ENCODE measurements at regions not wholly inside any gene's neighbourhood (a gene's known extent, or its start where the extent isn't known, plus 50 kb on each side); places are given as distances from the start of the nearest gene placed in this dataset.

DNA sequence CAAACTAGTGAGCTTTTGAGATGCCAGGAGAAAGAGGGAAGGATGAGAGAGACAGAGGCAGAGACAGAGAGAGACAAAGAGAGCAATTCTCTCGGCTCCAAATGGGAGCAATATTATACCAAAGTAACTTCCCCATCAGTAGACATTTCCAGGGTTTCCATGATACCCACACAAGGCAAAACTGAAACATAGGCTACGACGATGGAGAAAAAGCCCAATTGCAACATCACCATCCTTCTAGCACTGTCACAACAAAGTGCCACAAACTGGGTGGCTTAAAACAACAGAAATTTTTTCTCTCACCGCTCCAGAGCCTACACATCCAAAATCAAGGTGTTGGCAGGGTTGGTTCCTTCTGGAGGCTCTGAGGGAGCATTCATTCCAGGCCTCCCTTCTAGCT, 81.4 kb downstream of the KCTD12 start:
- H3K27ac Mint-ChIP-seq = no peak overlapping the region
- H3K27me3 Mint-ChIP-seq = no peaks in the 10 kb centered on the region
- H3K36me3 Mint-ChIP-seq = no peaks in the 10 kb centered on the region
- no peaks in the 10 kb centered on the region for H3K4me1 Mint-ChIP-seq
- ATAC-seq = no peak
- H3K4me3 Mint-ChIP-seq = no peak overlapping the region
- peaks cover 4% of the 10 kb centered on the region for H3K9me3 Mint-ChIP-seq

DNA sequence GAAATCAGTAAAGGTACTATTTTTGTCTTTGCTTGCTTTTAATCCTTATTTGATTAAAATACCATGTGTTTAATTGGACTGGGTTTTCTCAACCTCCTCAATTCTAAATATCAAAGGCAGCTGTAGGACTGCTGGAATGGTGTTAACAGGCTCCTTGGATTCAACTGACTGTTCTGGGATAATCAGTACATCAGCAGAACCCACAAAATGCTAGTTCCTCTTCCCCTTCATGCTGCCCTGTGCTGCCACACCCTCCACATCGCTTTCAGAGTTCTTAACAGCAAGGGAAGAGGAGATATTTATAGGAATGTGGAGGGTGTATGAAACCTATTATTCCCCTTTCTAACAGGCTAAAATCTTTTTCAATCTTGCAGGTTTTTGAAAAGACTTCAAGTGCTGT, 82.4 kb downstream of the KCTD12 start:
- Mint-ChIP-seq H3K27me3 (no peaks in the 10 kb centered on the region), H3K4me3 (no peak overlapping the region), H3K9me3 (no peaks in the 10 kb centered on the region), H3K4me1 (no peaks in the 10 kb centered on the region), H3K27ac (no peak overlapping the region), H3K36me3 (no peaks in the 10 kb centered on the region)
- no peak for ATAC-seq

DNA sequence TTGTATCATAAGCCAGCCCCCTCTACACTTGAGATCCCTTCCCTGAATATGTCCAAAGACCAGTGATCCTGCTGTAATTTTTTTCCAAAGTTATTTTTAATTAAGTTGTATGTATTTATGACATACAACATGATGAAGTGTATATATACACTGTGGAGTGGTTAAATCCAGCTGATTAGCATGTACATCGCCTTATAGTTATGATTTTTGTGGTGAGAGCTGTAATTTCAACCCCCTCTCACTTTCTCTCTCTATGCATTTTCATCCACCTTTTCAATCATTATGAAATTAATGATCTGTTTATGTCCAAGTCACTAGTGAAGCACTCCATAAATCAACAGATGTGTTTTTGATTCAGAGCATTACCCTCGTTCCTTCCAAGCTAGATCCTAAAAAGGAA, 85.3 kb downstream of the KCTD12 start:
- peaks cover 6% of the 10 kb centered on the region for H3K27me3 Mint-ChIP-seq
- no peaks in the 10 kb centered on the region for H3K36me3 Mint-ChIP-seq
- no peaks in the 10 kb centered on the region for H3K9me3 Mint-ChIP-seq
- ATAC-seq = no peak
- no peaks in the 10 kb centered on the region for H3K4me1 Mint-ChIP-seq
- no peak overlapping the region for H3K4me3 Mint-ChIP-seq
- no peak overlapping the region for H3K27ac Mint-ChIP-seq

DNA sequence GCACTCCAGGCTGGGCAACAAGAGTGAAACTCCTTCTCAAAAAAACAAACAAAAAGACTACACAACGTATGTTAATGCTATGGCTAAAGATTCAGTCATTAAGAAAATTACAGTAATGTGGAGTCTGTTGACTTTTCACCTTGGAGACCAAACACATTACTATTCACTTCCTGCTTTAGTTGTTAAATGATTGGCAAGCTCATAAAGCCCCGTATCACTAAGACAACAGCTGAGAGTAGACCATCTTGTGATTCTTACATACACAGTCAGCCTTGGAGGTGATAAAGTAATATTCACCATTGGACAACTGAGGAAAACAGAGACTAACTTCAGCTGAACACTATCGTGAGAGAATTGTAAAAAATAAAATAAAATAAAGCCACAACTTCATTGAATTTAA, 86.5 kb downstream of the KCTD12 start:
- no peak for ATAC-seq
- no peak overlapping the region for H3K27ac Mint-ChIP-seq
- no peaks in the 10 kb centered on the region for H3K36me3 Mint-ChIP-seq
- peaks cover 13% of the 10 kb centered on the region for H3K27me3 Mint-ChIP-seq
- no peaks in the 10 kb centered on the region for H3K9me3 Mint-ChIP-seq
- H3K4me1 Mint-ChIP-seq = no peaks in the 10 kb centered on the region
- no peak overlapping the region for H3K4me3 Mint-ChIP-seq

DNA sequence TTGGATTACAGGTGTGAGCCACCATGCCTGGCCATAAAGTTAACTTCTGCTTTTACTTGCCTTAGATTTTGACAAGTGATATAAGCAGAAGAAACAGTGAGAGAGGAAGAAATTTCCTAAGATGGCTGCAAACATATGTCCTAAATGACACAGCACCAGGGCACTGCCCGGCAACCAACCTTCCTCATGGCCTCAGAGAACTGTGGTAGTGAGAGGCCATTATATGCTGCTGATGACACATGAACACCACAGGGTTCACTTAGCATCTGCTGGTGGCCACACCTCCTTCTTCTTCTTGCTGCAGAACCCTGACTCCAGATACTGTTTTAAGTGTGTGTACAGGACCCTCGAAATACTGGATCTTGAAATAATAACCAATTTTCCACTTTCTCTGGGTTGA, 88.2 kb downstream of the KCTD12 start:
- ATAC-seq = no peak
- Mint-ChIP-seq H3K4me3 (no peak overlapping the region), H3K36me3 (no peaks in the 10 kb centered on the region)

DNA sequence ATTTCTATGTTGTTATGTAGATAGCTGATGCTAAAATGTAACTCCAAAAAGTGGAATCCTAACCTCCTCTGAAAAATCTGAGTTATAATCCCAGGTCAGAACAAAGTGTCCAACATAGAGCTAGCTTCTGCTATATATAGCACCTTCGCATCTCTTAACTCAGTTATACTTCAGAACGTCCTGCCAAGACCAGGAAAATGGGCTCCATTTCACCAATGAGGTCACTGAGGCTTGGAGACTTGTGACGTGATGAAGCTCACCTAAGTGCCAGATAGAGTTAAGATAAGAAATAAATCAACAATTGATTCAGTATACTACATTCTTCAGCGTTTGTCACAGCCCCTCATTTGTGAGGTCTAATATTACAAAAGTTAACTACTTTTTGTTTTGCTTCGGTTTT, 88.8 kb downstream of the KCTD12 start:
- Mint-ChIP-seq H3K4me3 (no peak overlapping the region), H3K36me3 (no peaks in the 10 kb centered on the region), H3K4me1 (no peaks in the 10 kb centered on the region), H3K27ac (no peak overlapping the region), H3K27me3 (peaks cover 13% of the 10 kb centered on the region), H3K9me3 (no peaks in the 10 kb centered on the region)
- ATAC-seq = no peak

More for the DNA sequence above, 88.2 kb downstream of the KCTD12 start:
- Mint-ChIP-seq H3K9me3 (no peaks in the 10 kb centered on the region), H3K4me1 (no peaks in the 10 kb centered on the region), H3K27ac (no peak overlapping the region), H3K27me3 (peaks cover 13% of the 10 kb centered on the region)

DNA sequence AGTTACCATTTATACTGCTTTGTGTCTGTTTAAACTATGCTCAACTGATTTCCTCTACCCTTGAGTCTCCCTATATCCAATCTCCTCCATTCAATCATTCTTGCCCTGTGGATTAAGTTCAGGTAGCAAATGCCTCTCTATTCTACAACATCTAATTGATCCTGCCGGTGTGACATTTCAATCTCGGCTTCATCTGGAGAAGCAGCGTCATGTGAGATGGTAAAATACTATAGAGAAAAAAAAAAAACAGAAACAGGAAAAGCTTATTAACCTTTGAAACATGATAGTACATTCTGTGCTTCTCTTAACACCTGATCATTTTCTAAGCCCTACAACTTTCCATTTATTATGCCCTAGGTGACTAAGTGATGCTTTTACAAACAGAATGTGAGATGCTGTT, 89.4 kb downstream of the KCTD12 start:
- H3K9me3 Mint-ChIP-seq = no peaks in the 10 kb centered on the region
- H3K36me3 Mint-ChIP-seq = no peaks in the 10 kb centered on the region
- H3K4me1 Mint-ChIP-seq = no peaks in the 10 kb centered on the region
- no peak overlapping the region for H3K27ac Mint-ChIP-seq
- H3K27me3 Mint-ChIP-seq = peaks cover 13% of the 10 kb centered on the region
- H3K4me3 Mint-ChIP-seq = no peak overlapping the region
- no peak for ATAC-seq

DNA sequence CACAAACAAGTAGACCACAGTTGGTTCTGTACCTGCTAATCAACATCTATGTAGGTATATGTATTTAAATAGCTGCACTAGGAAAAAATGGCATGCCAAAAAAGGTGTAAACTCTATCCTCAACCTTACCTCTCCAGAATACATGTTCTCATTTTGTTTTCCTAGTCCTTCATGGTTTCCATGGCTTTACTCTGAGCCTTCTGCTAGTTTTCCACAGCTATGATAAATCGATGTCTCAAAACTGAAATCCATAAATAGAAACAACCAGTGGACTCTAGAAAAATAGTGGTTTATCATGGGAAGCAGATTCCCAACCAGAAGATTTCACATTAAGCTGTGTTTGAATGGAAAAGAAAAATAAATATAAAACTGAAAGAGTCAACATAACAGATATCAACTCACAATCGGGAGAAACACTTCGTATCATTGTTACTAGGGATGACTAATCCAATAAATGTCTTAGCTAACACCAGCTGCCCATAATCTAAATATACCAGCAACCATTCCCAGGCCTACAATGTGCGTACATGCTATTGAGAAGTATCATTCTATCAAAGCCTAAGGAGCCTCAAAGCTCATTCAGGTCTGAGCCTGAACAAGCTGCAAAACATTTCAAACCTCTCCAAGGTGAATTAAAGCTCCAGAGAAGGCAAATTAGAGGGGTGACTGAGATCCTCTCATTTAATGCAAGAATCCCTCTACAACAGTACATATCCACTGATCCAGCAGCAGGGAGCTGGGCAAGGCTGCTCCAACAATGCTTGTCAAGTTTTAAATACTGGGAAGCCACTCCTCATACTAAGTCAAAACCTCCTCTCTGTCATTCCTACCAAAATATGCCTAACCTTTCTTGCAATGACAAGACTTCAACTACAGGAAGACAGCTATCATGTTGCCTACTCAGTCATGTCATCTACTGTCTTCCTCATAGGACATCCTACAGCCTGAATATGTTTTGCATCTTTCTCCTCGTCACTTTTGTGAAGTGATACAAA, 90.2 kb downstream of the KCTD12 start:
- Mint-ChIP-seq H3K4me3 (no peak overlapping the region), H3K4me1 (no peaks in the 10 kb centered on the region), H3K27me3 (peaks cover 13% of the 10 kb centered on the region), H3K9me3 (no peaks in the 10 kb centered on the region), H3K36me3 (no peaks in the 10 kb centered on the region), H3K27ac (no peak overlapping the region)
- no peak for ATAC-seq

DNA sequence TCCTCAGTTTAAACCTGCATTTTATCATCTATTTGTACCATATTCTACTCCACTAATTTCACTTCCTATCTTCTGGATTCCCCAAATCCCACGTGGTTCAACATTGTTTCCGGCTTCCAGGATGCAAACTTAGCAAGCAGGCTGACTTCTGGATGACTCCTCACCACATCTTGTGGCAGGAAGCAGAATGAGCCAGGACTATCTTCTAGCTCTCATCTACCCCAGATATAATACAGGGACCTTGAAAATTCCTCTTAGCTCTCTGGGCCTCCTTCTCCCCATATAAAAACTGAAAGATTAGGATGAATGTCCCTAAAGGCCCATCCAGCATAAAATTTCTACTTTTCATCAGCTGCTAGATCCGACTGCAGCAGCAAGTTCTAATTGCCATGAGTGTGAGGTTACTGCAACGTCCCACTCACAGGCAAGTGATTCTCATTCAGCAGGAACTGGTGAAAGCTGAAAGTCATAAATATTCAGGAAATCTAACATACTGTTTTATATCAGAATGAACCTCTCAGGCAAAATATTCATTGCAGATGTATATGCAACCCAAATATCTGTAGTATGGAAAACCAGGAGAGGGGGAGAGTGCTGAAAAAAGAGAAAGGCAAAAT, 93.4 kb downstream of the KCTD12 start:
- no peak overlapping the region for H3K27ac Mint-ChIP-seq
- no peaks in the 10 kb centered on the region for H3K4me1 Mint-ChIP-seq
- H3K9me3 Mint-ChIP-seq = no peaks in the 10 kb centered on the region
- no peak for ATAC-seq
- no peaks in the 10 kb centered on the region for H3K36me3 Mint-ChIP-seq
- peaks cover 13% of the 10 kb centered on the region for H3K27me3 Mint-ChIP-seq
- no peak overlapping the region for H3K4me3 Mint-ChIP-seq

DNA sequence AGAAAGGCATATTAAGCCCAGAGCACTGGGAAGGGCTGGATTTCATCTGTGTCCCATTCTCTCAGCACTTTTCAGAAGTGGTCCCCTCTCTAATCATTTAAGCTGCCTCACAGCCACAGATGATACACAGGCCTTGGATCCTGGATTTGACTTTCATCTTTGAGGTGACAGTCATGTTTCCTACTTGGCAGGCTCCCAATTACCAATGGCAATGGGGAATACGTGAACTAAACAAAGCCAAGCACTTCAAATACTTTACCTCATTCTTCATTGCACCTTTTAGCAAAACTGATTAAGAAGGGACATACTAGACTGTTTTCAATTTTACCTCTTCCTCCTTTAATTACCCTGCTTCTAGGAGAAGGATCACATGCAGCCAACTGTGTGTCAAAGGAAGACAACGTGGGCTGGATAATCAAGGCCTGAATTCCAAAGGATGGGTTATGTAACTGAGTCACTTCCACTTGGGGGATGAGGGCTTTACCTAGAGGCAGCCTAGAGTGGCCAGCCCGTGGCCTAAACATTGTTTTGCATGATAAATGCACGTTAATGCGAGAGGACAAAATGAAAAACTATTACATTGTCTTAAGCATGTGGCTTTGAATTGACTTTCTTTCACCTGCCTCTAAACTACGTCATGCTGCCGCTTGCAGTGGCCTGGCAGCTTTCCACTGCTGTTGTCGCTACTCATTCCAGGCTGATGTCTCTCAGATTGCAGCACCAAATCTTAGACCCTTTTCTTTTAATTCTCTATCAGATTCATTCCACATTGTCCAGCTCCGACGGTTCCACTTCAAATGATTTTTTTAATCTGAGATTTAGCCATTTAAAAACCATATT, 95.0 kb downstream of the KCTD12 start:
- H3K36me3 Mint-ChIP-seq = no peaks in the 10 kb centered on the region
- H3K4me3 Mint-ChIP-seq = no peak overlapping the region
- H3K27ac Mint-ChIP-seq = no peak overlapping the region
- no peaks in the 10 kb centered on the region for H3K9me3 Mint-ChIP-seq
- H3K4me1 Mint-ChIP-seq = no peaks in the 10 kb centered on the region
- ATAC-seq = no peak
- H3K27me3 Mint-ChIP-seq = peaks cover 9% of the 10 kb centered on the region

DNA sequence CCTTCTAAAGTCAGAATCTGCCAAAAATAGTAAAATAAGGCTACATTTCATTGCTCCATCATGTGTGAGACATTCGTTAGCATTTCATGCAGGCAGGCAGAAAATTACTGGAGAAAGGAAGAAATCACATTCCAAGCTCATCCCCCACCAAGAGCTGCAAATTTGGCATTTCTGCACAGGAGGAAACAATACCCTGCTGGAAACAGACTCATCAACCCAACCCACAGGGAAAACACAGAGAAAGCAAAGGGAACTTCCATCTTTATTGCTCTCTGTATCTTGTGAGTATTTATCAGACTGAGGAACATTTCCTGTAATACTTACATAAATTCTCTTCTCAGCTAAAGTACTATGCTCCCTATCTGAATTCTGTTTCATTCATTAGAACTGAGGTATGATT, 95.7 kb downstream of the KCTD12 start:
- Mint-ChIP-seq H3K4me3 (no peak overlapping the region), H3K27me3 (peaks cover 3% of the 10 kb centered on the region), H3K9me3 (no peaks in the 10 kb centered on the region), H3K4me1 (no peaks in the 10 kb centered on the region), H3K27ac (no peak overlapping the region), H3K36me3 (no peaks in the 10 kb centered on the region)
- no peak for ATAC-seq

DNA sequence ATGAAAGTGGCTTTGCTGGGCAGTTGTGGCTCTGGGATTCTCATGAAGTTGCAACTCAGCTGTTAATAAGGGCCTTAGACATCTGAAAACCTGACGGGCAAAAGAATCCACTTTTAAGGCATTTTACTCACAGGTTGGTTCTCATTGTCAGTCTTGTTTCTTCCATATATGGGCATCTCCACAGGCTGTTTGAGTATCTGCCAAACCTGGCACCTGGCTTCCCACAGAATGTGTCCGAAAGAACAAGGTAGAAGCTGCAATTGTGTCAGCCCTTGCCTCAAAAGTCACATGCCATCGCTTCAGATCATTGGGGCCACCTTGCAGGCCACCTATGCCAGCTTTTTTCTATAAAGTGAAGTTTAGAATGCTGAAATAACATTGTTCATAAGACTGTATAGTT, 102.4 kb downstream of the KCTD12 start:
- no peak for ATAC-seq
- Mint-ChIP-seq H3K27me3 (no peaks in the 10 kb centered on the region), H3K4me1 (no peaks in the 10 kb centered on the region), H3K27ac (no peak overlapping the region), H3K9me3 (no peaks in the 10 kb centered on the region), H3K4me3 (no peak overlapping the region), H3K36me3 (no peaks in the 10 kb centered on the region)

DNA sequence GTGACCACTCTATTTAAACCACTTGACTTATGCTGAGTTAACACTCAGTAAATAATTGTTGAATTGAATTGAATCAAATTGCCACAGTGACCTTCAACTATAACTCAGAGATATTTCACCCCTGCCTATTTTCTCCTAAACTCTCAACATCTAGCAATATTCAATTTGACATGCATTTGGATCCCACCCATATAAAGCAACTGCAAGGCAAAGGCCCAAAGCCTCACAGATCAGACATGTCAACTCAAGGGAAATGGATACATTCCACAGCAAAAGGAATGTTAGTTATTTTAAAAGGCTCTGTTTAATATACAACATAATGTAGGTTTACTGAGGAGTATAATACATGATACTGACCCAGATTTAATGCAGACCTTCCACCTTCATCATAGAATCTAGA, 107.4 kb downstream of the KCTD12 start:
- H3K4me1 Mint-ChIP-seq = no peaks in the 10 kb centered on the region

DNA sequence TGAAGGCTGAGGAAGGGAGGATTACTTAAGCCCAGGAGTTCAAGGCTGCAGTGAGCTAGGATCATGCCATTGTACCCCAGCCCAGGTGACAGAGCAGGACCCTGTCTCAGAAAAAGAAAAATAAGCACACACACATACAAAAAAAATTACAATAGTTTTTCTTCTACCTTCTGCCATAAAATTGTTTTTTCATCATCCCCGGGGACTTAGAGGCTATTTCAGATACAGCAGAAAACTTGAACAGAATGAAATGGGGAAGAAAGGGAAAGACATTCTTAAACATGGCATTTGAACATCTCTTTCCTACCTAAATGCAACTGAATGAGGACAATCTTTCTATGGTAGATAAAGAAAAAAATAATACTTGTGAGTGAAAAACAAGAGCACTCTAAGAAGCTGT, 109.1 kb downstream of the KCTD12 start:
- Mint-ChIP-seq H3K36me3 (no peaks in the 10 kb centered on the region), H3K27me3 (no peaks in the 10 kb centered on the region), H3K27ac (no peak overlapping the region), H3K9me3 (no peaks in the 10 kb centered on the region), H3K4me1 (no peaks in the 10 kb centered on the region), H3K4me3 (no peak overlapping the region)
- ATAC-seq = no peak

More for the DNA sequence above, 107.4 kb downstream of the KCTD12 start:
- no peaks in the 10 kb centered on the region for H3K27me3 Mint-ChIP-seq
- no peak for ATAC-seq
- no peak overlapping the region for H3K4me3 Mint-ChIP-seq
- H3K27ac Mint-ChIP-seq = no peak overlapping the region
- H3K36me3 Mint-ChIP-seq = no peaks in the 10 kb centered on the region
- no peaks in the 10 kb centered on the region for H3K9me3 Mint-ChIP-seq

DNA sequence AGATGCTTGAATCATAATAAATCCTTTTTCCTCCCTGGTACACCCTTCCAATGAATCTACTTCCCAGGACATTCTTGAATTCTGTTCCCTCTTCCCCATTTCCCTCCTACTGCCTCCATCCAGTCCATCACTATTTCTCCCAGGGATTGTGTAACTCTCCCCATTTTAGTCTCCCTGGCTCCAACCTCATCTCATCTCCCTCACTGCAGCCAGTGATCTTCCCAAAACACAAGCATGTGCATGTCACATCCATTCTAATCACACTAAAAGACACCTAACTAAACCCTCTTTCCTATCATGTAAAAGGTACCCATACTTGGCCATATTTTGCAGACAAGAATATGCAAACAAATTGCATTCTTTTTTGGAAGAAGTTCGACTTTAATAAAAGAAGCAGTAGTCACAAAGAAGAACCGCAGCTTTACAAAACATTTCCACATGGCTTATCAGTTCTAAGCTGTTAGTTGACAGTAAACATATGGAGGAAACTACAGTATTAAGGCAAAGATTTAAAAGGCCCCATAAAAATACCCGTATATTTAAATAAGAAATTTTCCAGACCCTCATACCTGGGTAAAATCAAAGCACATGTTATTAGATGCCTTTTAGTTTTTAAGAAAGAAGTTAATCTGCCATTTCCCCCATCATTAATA, 111.0 kb downstream of the KCTD12 start:
- ATAC-seq = no peak
- Mint-ChIP-seq H3K27me3 (no peaks in the 10 kb centered on the region), H3K4me3 (no peak overlapping the region), H3K4me1 (no peaks in the 10 kb centered on the region), H3K36me3 (no peaks in the 10 kb centered on the region), H3K9me3 (no peaks in the 10 kb centered on the region), H3K27ac (no peak overlapping the region)
